Muscle layer of duodenum (tissue), 2 donors: ENCODE measurements at regions not wholly inside any gene's neighbourhood (a gene's known extent, or its start where the extent isn't known, plus 50 kb on each side); places are given as distances from the start of the nearest gene placed in this dataset.

Experiments used
- H3K27ac ChIP-seq: one replicate; pipeline ENCODE4 v1.7.0; 2013; ENCODE audit warnings: mild to moderate bottlenecking, low read length
- H3K27me3 ChIP-seq: one replicate; pipeline ENCODE4 v1.7.0; 2013; ENCODE audit warnings: low read depth, mild to moderate bottlenecking, control low read depth, low read length
- H3K36me3 ChIP-seq, 2 donors: one replicate each; pipeline ENCODE4 v1.7.0; 2013; ENCODE audit warnings: low read length in 2 of 2, control low read depth in 1 of 2, mild to moderate bottlenecking in 1 of 2; ENCODE audit not compliant: insufficient read depth in 2 of 2, control insufficient read depth in 1 of 2
- H3K4me1 ChIP-seq, 2 donors: one replicate each; pipeline ENCODE4 v1.7.0; 2013; ENCODE audit warnings: low read length in 2 of 2, mild to moderate bottlenecking in 2 of 2, control low read depth in 1 of 2, moderate library complexity in 1 of 2; ENCODE audit not compliant: insufficient read depth in 2 of 2, control insufficient read depth in 1 of 2
- H3K4me3 ChIP-seq, 2 donors: one replicate each; pipeline ENCODE4 v1.7.0; 2013; ENCODE audit warnings: low read length in 2 of 2, low read depth in 1 of 2, mild to moderate bottlenecking in 1 of 2
- H3K9me3 ChIP-seq, 2 donors: one replicate each; pipeline ENCODE4 v1.7.0; 2013; ENCODE audit warnings: low read length in 2 of 2, control low read depth in 1 of 2, mild to moderate bottlenecking in 1 of 2; ENCODE audit not compliant: control insufficient read depth in 1 of 2
- donor health status: healthy.

DNA sequence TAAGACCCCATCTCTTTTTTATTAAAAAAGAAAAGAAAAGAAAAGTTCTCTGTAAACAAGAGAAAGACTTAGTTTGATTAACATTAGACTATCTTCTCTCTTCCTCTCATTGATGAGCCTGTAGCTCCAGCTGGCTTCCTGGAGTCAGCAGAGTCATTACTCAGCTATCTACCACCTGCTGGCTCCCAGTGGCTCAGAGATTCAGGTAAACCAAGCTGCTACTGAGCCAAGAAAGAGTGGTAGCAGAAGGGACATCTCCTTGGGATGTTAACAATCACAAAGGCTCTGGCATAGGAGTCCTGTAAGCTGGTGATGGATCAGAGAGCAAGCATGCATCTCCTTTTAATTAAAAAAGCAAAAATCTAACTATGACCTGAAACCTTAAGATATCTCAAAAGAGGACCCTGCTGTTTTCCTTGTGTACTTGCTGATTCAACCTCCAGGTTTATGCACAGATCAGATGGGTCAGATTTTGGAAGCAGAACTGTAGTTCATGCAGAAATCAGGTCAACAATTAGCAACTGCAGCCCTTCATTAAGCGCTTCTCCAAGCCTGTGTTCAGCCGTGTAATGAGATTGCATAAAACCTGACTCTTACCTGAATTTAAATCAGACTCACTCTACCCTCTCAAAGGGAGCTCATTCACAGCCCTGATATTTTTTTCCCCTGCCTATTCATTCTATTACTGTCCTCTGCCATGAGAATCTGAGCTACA is 225.8 kb downstream of the RNF152 start:
- H3K9me3 ChIP-seq: no peaks in the 10 kb centered on the region
- H3K4me3 ChIP-seq: no peak overlapping the region
- H3K4me1 ChIP-seq: no peaks in the 10 kb centered on the region
- no peaks in the 10 kb centered on the region for H3K36me3 ChIP-seq
- H3K27ac ChIP-seq: no peak overlapping the region
- H3K27me3 ChIP-seq: no peaks in the 10 kb centered on the region

DNA sequence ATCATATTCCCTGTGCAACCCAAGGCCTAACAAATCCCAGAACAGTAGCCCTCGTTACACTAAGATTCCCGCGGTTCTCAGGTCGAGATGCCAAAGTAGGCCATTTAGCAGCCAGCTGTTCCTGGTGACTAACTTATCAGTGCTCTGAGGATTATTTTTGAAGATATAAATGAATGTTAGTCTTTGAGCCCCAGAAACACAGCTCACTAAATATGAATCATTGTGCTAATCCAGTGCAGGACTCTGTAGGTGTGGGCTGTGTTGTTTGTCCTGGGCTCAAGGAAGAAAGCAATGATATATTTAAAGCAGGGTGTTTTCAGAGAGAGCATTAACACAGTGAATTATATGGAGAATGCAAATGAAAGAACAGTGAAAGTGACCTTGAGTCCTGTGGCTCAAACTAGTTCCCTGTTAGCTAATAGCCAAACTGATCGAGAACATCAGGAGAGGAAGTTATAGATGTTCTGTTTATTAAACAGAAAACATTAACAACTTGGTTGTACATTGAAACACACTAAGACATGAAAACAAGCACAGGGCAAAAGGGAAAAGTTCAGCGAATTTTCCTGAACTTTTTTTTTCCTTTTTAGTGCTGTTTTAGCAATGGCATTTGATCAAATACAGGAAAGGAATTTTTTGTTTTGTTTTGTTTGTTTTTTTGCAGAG is 228.3 kb downstream of the RNF152 start:
- H3K4me1 ChIP-seq: no peaks in the 10 kb centered on the region
- H3K36me3 ChIP-seq: no peaks in the 10 kb centered on the region
- H3K27me3 ChIP-seq: no peaks in the 10 kb centered on the region
- no peaks in the 10 kb centered on the region for H3K9me3 ChIP-seq
- H3K4me3 ChIP-seq: no peak overlapping the region
- no peak overlapping the region for H3K27ac ChIP-seq

DNA sequence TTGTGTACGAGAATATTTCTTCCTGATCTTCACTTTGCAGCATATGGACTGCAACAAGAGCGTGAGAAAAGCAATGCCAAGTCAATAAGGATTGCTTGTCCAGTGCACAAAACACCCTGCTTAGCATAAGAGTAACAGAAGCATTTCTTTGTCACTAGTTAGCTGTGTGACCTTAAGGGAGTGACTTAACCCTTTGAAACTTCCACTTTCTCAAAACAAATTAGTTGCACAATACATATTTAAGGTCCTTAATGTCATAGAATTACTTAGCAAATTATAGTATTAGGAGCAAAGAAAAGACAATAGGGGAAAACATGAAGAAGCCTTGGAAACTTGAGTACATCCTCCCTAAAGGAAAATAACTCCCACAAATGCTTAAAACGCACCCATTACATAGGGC is 230.1 kb downstream of the RNF152 start:
- Histone ChIP-seq H3K9me3 (no peaks in the 10 kb centered on the region), H3K36me3 (no peaks in the 10 kb centered on the region), H3K4me3 (no peak overlapping the region), H3K27ac (no peak overlapping the region), H3K27me3 (no peaks in the 10 kb centered on the region), H3K4me1 (no peaks in the 10 kb centered on the region)

DNA sequence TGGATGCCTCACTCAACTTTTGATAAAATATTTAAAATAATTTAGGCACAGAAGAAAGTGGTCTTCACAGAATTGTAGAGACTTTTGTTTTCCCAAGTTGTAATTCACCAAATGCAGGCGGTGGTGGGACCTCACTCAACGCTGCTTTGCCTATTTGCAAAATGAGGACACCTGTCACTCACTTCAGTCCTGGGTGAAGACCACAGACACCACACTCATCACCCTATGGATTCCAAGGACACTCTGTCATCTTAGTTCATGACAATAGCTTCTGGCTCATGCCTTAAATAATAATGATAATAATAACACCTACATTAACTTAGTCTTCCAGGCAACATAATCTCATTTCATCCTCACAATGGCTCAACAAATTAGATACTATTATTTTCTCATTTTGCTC is 234.4 kb downstream of the RNF152 start:
- H3K4me3 ChIP-seq: no peak overlapping the region
- no peaks in the 10 kb centered on the region for H3K27me3 ChIP-seq
- H3K4me1 ChIP-seq: no peaks in the 10 kb centered on the region
- no peaks in the 10 kb centered on the region for H3K36me3 ChIP-seq
- H3K27ac ChIP-seq: no peak overlapping the region
- H3K9me3 ChIP-seq: no peaks in the 10 kb centered on the region

DNA sequence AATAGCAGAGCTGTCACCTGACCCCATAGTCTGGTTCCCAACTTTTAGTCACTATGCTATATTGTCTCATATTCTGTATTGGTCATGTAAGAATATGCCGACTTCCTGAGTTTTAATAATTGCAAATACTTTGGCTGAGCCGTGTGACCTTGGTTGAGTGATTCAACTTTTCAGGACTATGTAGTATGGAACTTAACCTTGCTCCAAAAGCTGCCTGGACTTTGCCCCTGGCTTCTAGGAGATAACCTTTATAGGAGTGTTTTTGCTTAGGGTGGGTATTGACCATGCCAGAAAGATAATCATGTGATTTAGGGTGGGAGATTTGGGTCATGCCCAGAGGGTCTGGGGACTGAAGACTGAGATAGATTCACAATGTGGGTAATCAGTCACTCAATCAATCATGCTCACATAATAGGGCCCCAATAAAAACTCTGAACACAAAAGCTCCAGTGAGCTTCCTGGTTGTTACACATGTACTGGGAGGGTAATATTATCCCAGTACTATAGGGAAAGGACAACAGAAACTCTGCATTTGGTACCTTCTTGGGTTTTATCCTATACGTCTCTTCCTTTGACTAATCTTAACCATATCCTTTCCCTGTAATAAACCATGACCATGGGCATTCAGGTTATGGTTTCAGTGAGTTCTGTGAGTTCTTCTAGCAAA is 235.6 kb downstream of the RNF152 start:
- no peak overlapping the region for H3K4me3 ChIP-seq
- no peaks in the 10 kb centered on the region for H3K9me3 ChIP-seq
- no peaks in the 10 kb centered on the region for H3K36me3 ChIP-seq
- no peaks in the 10 kb centered on the region for H3K4me1 ChIP-seq
- H3K27ac ChIP-seq: no peak overlapping the region
- no peaks in the 10 kb centered on the region for H3K27me3 ChIP-seq

DNA sequence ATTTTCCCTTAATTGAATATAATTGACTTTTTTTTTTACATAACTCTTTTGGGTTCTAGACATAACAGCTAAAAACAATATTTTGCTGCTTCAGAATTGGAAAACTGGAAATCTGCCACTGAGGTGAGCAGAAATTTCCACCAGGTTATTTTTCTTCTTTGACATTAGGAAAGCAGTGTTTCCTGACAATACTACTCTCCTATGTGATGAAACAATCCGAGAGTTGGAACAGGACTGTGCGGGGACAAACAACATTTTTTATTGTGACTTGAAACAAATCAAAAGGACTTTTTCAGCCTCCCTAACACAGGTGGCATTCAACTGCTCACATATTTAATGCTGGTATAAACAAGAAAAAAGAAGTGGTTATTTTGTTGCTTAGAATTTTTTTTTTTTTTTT is 237.2 kb downstream of the RNF152 start:
- no peaks in the 10 kb centered on the region for H3K27me3 ChIP-seq
- no peak overlapping the region for H3K27ac ChIP-seq
- H3K9me3 ChIP-seq: no peaks in the 10 kb centered on the region
- H3K4me1 ChIP-seq: no peaks in the 10 kb centered on the region
- no peak overlapping the region for H3K4me3 ChIP-seq
- H3K36me3 ChIP-seq: no peaks in the 10 kb centered on the region

DNA sequence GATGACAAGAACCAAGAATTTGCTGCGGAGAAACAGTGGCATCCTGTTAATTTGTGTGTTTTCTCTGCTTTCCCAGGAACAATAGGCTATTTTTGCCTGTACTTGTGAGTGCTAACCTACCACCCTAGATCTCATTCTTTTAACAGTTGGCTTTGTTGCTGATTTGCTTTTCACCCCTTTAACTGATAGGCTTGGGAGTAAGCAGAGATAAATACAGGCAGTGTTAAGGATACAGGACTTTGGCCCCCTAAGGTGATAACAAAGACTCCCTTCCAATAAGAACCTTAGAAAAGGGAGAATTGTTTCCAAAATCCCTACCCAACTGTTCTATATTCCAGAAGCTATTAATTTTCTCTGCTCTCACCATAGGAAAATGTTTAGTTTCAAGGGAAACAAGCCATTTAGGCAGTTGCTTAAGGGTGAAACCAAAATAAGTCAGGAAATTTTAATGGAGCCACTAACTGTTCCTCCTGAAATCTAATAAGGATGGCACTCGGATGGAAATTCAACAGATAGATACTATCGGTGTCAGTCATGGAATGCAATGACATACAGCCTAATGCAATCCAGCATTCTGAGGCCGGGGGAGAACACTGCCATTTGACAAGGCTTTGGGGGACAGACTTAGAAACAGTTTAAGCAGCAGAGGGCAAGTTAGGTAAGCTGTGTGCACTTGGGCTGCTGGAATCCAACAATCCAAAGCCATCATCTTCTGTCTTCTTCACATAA is 238.8 kb downstream of the RNF152 start:
- no peaks in the 10 kb centered on the region for H3K4me1 ChIP-seq
- H3K27me3 ChIP-seq: no peaks in the 10 kb centered on the region
- no peak overlapping the region for H3K27ac ChIP-seq
- no peak overlapping the region for H3K4me3 ChIP-seq
- no peaks in the 10 kb centered on the region for H3K9me3 ChIP-seq
- no peaks in the 10 kb centered on the region for H3K36me3 ChIP-seq

DNA sequence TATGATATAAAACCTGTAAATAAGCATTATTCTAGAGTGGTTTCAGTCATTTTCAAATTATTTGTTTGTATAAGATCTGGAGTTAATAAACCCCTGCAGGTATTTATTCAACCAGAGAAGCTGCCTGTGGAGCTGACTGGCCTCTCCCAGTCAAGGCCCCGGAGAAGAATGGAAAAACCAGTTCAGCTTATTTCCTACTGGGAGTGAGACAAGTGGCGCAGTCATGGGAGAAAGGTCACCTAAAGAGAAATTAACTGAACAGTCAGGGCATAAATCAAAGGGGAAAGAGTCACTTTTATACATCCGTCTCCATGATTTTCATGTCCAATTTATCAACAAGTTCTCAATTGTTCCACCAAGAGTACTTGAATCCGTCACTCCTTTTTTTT is 240.9 kb downstream of the RNF152 start:
- no peaks in the 10 kb centered on the region for H3K27me3 ChIP-seq
- no peaks in the 10 kb centered on the region for H3K4me1 ChIP-seq
- no peaks in the 10 kb centered on the region for H3K36me3 ChIP-seq
- H3K9me3 ChIP-seq: no peaks in the 10 kb centered on the region
- no peak overlapping the region for H3K4me3 ChIP-seq
- no peak overlapping the region for H3K27ac ChIP-seq

DNA sequence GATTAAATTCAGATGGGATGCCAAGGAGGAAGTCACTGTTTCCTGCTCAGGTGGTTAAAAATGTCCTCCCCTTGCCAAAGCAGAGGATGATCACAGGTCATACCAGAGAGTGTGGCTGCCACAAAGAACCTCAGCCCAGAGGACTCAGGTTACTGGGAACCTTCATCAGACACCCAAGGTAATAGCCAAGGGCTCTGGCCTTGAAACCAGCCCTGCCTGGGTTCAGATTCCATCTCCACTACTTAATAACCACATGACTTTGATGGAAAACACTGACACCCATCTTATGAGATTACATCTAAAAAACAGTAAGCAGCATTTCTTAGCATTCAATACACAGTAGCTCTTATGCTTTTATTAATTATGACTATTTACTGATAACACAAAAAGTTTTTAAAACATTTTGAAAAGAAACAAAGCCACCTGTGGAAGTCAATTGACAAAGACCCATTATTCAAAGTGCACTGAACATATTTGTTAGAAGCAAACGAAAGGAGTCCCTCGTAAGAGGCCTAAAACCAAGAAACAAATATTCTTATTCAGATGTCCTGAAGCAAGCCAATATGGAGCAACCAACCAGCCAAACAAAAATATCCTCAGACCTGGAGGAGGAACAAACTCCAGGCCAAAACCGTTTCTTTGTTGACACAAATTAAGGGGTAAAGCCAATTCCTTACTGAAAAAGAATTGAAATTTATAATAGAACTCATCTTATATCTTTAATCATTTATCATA is 241.5 kb downstream of the RNF152 start:
- Histone ChIP-seq H3K4me1 (no peaks in the 10 kb centered on the region), H3K27ac (peak overlapping the region; percentile 59), H3K4me3 (no peak overlapping the region), H3K9me3 (no peaks in the 10 kb centered on the region), H3K36me3 (no peaks in the 10 kb centered on the region), H3K27me3 (no peaks in the 10 kb centered on the region)

DNA sequence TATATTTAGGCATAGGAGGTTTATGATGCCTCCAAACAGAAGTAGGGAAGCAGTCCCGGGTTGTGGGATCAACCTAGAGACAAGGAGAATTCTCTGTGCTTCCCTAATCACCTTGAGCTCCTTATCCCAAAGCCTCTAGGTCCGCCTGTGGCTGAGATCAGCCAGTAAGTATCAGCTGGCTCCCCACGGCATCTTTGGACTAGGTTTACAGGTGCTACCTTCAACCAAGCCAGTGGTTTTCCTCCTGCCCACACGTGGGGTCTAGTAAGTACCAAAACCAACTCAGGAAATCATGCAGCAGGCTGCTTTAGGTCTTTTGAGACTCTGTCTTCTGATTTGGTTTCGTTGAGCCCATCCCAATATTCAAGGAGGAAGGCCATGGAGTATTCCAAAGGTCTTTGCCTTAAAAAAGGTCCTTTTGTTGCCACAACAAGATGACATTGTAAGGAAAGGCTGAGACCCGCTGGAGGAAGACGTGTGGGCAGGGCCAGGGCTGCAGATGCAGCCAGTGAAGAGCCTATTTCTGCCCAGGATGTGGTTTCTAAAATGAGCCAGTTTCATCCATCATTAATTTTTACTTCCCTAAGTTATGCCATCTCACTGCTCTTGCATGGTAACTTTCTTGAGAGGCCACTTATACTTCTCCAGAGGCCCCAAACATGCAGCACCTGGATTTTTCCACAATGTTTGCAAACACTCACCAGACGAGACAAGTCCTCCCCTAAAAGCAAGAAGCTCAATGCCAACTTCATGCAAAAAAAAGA is 248.7 kb downstream of the RNF152 start:
- H3K9me3 ChIP-seq: no peaks in the 10 kb centered on the region
- H3K4me1 ChIP-seq: no peaks in the 10 kb centered on the region
- no peaks in the 10 kb centered on the region for H3K27me3 ChIP-seq
- no peaks in the 10 kb centered on the region for H3K36me3 ChIP-seq
- no peak overlapping the region for H3K4me3 ChIP-seq
- no peak overlapping the region for H3K27ac ChIP-seq
